OCI-LY3 (cell line): ENCODE measurements at regions not wholly inside any gene's neighbourhood (a gene's known extent, or its start where the extent isn't known, plus 50 kb on each side); places are given as distances from the start of the nearest gene placed in this dataset.

Experiments
- H2AFZ ChIP-seq: fragments of 200-600, 300-600 bp; shearing (Covaris generic); 2 replicates; pipeline ENCODE4 v1.6.0; 2014; ENCODE audit warnings: antibody characterized with exemption, low read depth, low read length
- H3K27ac ChIP-seq: fragments of 200-600, 300-600 bp; sonication (generic); 2 replicates; pipeline ENCODE4 v1.5.1; 2014; ENCODE audit warnings: mild to moderate bottlenecking, low read length, moderate library complexity, mixed read lengths
- H3K27me3 ChIP-seq: fragments of 200-600, 300-600 bp; sonication (generic); 2 replicates; pipeline ENCODE4 v1.6.1; 2014; ENCODE audit warnings: low read depth, low read length, mixed read lengths
- H3K36me3 ChIP-seq: fragments of 200-600, 300-600 bp; sonication (generic); replicated peaks from 2 replicates; pipeline ENCODE3; 2014; ENCODE audit warnings: low read depth, low read length, mixed read lengths
- H3K4me1 ChIP-seq: fragments of 300-600, 200-600 bp; sonication (generic); 2 replicates; pipeline ENCODE4 v1.6.1; 2014; ENCODE audit warnings: low read length, mixed read lengths
- H3K4me2 ChIP-seq: fragments of 200-600, 300-600 bp; sonication (generic); 2 replicates; pipeline ENCODE4 v1.6.1; 2014; ENCODE audit warnings: low read length, mixed read lengths
- H3K4me3 ChIP-seq: fragments of 300-600, 200-600 bp; sonication (generic); 2 replicates; pipeline ENCODE4 v1.5.1; 2014; ENCODE audit warnings: antibody characterized with exemption, mild to moderate bottlenecking, low read length, moderate library complexity
- H3K79me2 ChIP-seq: fragments of 300-600, 200-600 bp; shearing (Covaris generic); 2 replicates; pipeline ENCODE4 v1.6.1; 2014; ENCODE audit warnings: mild to moderate bottlenecking, low read length, mixed read lengths
- H3K9ac ChIP-seq: fragments of 300-600, 200-600 bp; shearing (Covaris generic); 2 replicates; pipeline ENCODE4 v1.6.0; 2014; ENCODE audit warnings: mild to moderate bottlenecking, low read length, moderate library complexity
- H3K9me3 ChIP-seq: fragments of 200-600, 300-600 bp; shearing (Covaris generic); 2 replicates; pipeline ENCODE4 v1.6.1; 2014; ENCODE audit warnings: low read length, mixed read lengths; ENCODE audit not compliant: insufficient read depth
- H4K20me1 ChIP-seq: fragments of 200-600, 300-600 bp; sonication (generic); 2 replicates; pipeline ENCODE4 v1.6.1; 2016; ENCODE audit warnings: low read length, mixed read lengths; ENCODE audit not compliant: insufficient read depth
- CTCF ChIP-seq: fragments of 200-600, 300-600 bp; sonication (generic); IDR thresholded peaks from 2 replicates; pipeline ENCODE4 v1.5.1; 2014; ENCODE audit warnings: antibody characterized with exemption, low read length, low read depth
- EZH2phosphoT487 ChIP-seq: fragments of 200-600 bp; shearing (Covaris generic); IDR thresholded peaks from 2 replicates; pipeline ENCODE4 v1.6.1; 2018; ENCODE audit warnings: antibody characterized with exemption, mixed run types, low read depth

DNA sequence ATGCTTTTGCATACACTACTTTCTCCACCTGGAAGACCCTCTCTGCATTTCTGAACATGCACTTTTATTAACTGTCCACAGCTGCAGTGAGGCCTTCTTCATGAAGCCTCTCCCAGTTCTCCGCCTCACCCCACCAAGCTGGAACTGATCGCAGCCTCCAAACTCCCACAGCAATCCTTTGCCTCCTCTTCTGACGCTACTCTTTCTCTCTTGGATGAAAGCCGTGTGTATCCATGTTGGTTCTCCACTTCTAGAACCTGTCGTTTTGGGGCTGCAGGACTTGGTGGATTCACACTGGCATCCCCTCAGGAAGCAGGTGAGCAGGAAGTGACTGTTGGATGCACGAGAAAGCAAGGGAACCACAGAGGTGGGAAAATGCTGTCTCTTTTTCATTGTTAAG, 288.6 kb downstream of the MYCN start:
- H3K9ac ChIP-seq = no peak overlapping the region
- no peaks in the 10 kb centered on the region for H3K36me3 ChIP-seq
- H3K27me3 ChIP-seq = 0 out of 2 replicates have a peak, but pooled peaks cover 3% of the 10 kb centered on the region
- TF ChIP-seq CTCF (no peak), EZH2phosphoT487 (no peak)
- H3K4me1 ChIP-seq = no peaks in the 10 kb centered on the region
- H3K79me2 ChIP-seq = no peaks in the 10 kb centered on the region
- H3K4me2 ChIP-seq = no peak overlapping the region
- H3K27ac ChIP-seq = no peak overlapping the region
- H3K9me3 ChIP-seq = no peaks in the 10 kb centered on the region
- no peaks in the 10 kb centered on the region for H4K20me1 ChIP-seq
- H3K4me3 ChIP-seq = no peak overlapping the region
- H2AFZ ChIP-seq = no peak overlapping the region

- Histone ChIP-seq H3K36me3 (no peaks in the 10 kb centered on the region), H3K4me1 (no peaks in the 10 kb centered on the region), H3K4me3 (no peak overlapping the region), H3K4me2 (no peak overlapping the region), H3K9ac (no peak overlapping the region), H3K27ac (no peak overlapping the region), H3K9me3 (no peaks in the 10 kb centered on the region), H2AFZ (no peak overlapping the region), H3K27me3 (0 out of 2 replicates have a peak, but pooled peaks cover 6% of the 10 kb centered on the region), H4K20me1 (no peaks in the 10 kb centered on the region), H3K79me2 (no peaks in the 10 kb centered on the region)
- TF ChIP-seq EZH2phosphoT487 (no peak), CTCF (no peak)
These were observed 288.1 kb downstream of the MYCN start for GRCh38 chr2:16228471-16228870.

DNA sequence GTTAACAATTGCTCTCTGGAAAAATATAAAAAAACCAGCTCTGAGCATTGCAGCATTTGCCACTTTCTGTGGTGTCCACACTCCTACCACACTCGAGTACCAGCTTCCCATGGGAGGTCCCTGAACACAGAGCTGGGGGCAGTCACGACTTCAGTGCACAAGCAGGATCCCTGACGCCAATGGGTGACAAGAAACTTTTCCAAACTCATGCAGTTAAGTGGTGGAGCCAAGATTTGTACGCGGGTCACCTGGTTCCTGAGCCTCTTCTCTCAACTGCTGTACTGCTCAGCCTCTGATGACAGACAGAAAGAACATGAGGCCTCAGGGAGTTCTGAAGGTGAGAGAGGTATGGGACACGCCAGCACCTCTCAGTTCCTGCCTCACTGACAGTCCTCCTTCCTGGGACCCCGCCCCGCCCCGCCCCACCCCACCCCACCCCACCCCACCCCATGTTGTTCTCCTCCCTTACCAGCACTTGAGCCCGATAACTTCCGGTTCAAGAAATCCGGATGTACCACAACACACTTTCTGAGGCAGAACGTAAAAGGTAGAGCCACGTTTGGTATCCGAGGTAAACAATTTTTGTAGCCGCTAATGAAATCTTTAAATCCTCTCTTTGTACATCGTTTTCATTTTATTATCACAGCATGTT, 287.6 kb downstream of the MYCN start:
- H3K27me3 ChIP-seq = 0 out of 2 replicates have a peak, but pooled peaks cover 10% of the 10 kb centered on the region
- H3K79me2 ChIP-seq = no peaks in the 10 kb centered on the region
- no peak overlapping the region for H3K27ac ChIP-seq
- no peak overlapping the region for H3K4me2 ChIP-seq
- H2AFZ ChIP-seq = no peak overlapping the region
- no peak overlapping the region for H3K4me3 ChIP-seq
- H3K9me3 ChIP-seq = no peaks in the 10 kb centered on the region
- H4K20me1 ChIP-seq = no peaks in the 10 kb centered on the region
- H3K4me1 ChIP-seq = no peaks in the 10 kb centered on the region
- H3K36me3 ChIP-seq = no peaks in the 10 kb centered on the region
- no peak overlapping the region for H3K9ac ChIP-seq
- no peak for TF ChIP-seq CTCF
- no peak for TF ChIP-seq EZH2phosphoT487

- H3K27me3 ChIP-seq = 0 out of 2 replicates have a peak, but pooled peaks cover 14% of the 10 kb centered on the region
- no peaks in the 10 kb centered on the region for H3K9me3 ChIP-seq
- H3K4me3 ChIP-seq = no peak overlapping the region
- H4K20me1 ChIP-seq = no peaks in the 10 kb centered on the region
- H3K27ac ChIP-seq = no peak overlapping the region
- no peak for TF ChIP-seq EZH2phosphoT487
- TF ChIP-seq CTCF = no peak
- no peaks in the 10 kb centered on the region for H3K4me1 ChIP-seq
- no peak overlapping the region for H3K4me2 ChIP-seq
- no peak overlapping the region for H2AFZ ChIP-seq
- no peaks in the 10 kb centered on the region for H3K36me3 ChIP-seq
- no peak overlapping the region for H3K9ac ChIP-seq
- H3K79me2 ChIP-seq = no peaks in the 10 kb centered on the region
These were observed 286.8 kb downstream of the MYCN start for GRCh38 chr2:16226943-16227664.
